ENCODE measurements at regions not wholly inside any gene's neighbourhood (a gene's known extent, or its start where the extent isn't known, plus 50 kb on each side); places are given as distances from the start of the nearest gene placed in this dataset.

GRCh38 chrX:13149702-13150350, 105.4 kb upstream of the FAM9C start:
- H3K4me3 ChIP-seq (ENCODE audit: low read depth in 2 of 2, low read length in 2 of 2): no peak overlapping the region
- no peaks in the 10 kb centered on the region for H3K27me3 ChIP-seq (ENCODE audit: control insufficient read depth, insufficient read depth, low read length)
- H3K9me3 ChIP-seq (ENCODE audit: control insufficient read depth, insufficient read depth, low read depth, low read length): no peaks in the 10 kb centered on the region
- POLR2A ChIA-PET: no interaction called here
- H3K36me3 ChIP-seq (ENCODE audit: control insufficient read depth, insufficient read depth, low read length): no peaks in the 10 kb centered on the region
- in situ Hi-C loops (cut with HindIII; ENCODE audit: low pct_unique_long_range_greater_than_20kb, low sequenced_read_pairs) (no loop called here), intact Hi-C loops (cut with micrococcal nuclease; ENCODE audit: unreplicated experiment) (no loop called here)
- ATAC-seq: no peak
- no peak overlapping the region for H3K27ac ChIP-seq (ENCODE audit: low read length)
- TF ChIP-seq, protein P1, sequence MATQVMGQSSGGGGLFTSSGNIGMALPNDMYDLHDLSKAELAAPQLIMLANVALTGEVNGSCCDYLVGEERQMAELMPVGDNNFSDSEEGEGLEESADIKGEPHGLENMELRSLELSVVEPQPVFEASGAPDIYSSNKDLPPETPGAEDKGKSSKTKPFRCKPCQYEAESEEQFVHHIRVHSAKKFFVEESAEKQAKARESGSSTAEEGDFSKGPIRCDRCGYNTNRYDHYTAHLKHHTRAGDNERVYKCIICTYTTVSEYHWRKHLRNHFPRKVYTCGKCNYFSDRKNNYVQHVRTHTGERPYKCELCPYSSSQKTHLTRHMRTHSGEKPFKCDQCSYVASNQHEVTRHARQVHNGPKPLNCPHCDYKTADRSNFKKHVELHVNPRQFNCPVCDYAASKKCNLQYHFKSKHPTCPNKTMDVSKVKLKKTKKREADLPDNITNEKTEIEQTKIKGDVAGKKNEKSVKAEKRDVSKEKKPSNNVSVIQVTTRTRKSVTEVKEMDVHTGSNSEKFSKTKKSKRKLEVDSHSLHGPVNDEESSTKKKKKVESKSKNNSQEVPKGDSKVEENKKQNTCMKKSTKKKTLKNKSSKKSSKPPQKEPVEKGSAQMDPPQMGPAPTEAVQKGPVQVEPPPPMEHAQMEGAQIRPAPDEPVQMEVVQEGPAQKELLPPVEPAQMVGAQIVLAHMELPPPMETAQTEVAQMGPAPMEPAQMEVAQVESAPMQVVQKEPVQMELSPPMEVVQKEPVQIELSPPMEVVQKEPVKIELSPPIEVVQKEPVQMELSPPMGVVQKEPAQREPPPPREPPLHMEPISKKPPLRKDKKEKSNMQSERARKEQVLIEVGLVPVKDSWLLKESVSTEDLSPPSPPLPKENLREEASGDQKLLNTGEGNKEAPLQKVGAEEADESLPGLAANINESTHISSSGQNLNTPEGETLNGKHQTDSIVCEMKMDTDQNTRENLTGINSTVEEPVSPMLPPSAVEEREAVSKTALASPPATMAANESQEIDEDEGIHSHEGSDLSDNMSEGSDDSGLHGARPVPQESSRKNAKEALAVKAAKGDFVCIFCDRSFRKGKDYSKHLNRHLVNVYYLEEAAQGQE (IDR thresholded peaks at IDR 0.05; ENCODE audit: insufficient read depth in 1 of 2, low read depth in 2 of 2, low read length in 1 of 2): no peak
- no peak for TF ChIP-seq POLR2AphosphoS5 (IDR thresholded peaks at IDR 0.05; ENCODE audit: low read depth, low read length)
- TF ChIP-seq SIN3A (IDR thresholded peaks at IDR 0.05; ENCODE audit: borderline replicate concordance, insufficient read depth, low read depth, low read length): no peak
- no peak for TF ChIP-seq TCF7L2 (IDR thresholded peaks at IDR 0.05; ENCODE audit: low read depth, low read length)
- TF ChIP-seq CTCF (IDR thresholded peaks at IDR 0.05): no peak
- BruUV-seq (replicated peaks): no TSS peak
- DNase-seq (ENCODE audit: low read depth, low spot score): no peak
- no peaks in the 10 kb centered on the region for H3K4me1 ChIP-seq (ENCODE audit: control insufficient read depth, insufficient read depth, low read length)
- CTCF ChIA-PET: no interaction called here

DNA sequence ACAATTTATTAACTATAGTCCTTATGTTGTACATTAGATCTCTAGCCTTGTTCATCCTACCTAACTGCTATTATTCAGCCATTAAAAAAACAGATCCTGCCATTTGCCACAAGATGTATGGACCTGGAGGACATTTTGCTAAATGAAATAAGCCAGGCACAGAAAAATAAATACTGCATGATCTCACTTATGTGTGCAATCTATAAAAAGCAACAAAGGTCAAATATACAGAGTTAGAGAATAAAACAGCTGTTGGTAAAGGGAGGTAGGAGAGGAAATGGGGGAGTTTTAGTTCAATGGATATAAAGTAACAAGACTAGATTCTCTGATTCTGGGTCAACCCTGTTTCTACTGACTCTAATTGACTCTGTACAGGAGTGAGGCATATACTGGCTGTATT, 103.3 kb upstream of the FAM9C start:
- no peaks in the 10 kb centered on the region for H3K36me3 ChIP-seq (ENCODE audit: control insufficient read depth, insufficient read depth, low read length)
- in situ Hi-C loops (cut with HindIII; ENCODE audit: low pct_unique_long_range_greater_than_20kb, low sequenced_read_pairs) (no loop called here), intact Hi-C loops (cut with micrococcal nuclease; ENCODE audit: unreplicated experiment) (no loop called here)
- H3K9me3 ChIP-seq (ENCODE audit: control insufficient read depth, insufficient read depth, low read depth, low read length): no peaks in the 10 kb centered on the region
- no peak overlapping the region for H3K4me3 ChIP-seq (ENCODE audit: low read depth in 2 of 2, low read length in 2 of 2)
- no peak overlapping the region for H3K27ac ChIP-seq (ENCODE audit: low read length)
- no peak for TF ChIP-seq TCF7L2 (IDR thresholded peaks at IDR 0.05; ENCODE audit: low read depth, low read length)
- DNase-seq (ENCODE audit: low read depth, low spot score): no peak
- no peaks in the 10 kb centered on the region for H3K27me3 ChIP-seq (ENCODE audit: control insufficient read depth, insufficient read depth, low read length)
- POLR2A ChIA-PET: no interaction called here
- CTCF ChIA-PET: interaction anchor here (1.0 kb wide), 1 partner anchor 201 kb away, joined by 3 read pairs; no protein-coding TSS in a partner anchor
- BruUV-seq (replicated peaks): no TSS peak
- no peak for ATAC-seq
- no peaks in the 10 kb centered on the region for H3K4me1 ChIP-seq (ENCODE audit: control insufficient read depth, insufficient read depth, low read length)

GRCh38 chrX:13147147-13147546, 102.7 kb upstream of the FAM9C start:
- no TSS peak for BruUV-seq (replicated peaks)
- in situ Hi-C loops (cut with HindIII; ENCODE audit: low pct_unique_long_range_greater_than_20kb, low sequenced_read_pairs) (no loop called here), intact Hi-C loops (cut with micrococcal nuclease; ENCODE audit: unreplicated experiment) (no loop called here)
- ChIA-PET CTCF (interaction anchor here (1.0 kb wide), 1 partner anchor 201 kb away, joined by 3 read pairs; no protein-coding TSS in a partner anchor), POLR2A (no interaction called here)
- ATAC-seq: no peak
- Histone ChIP-seq H3K9me3 (ENCODE audit: control insufficient read depth, insufficient read depth, low read depth, low read length) (no peaks in the 10 kb centered on the region), H3K36me3 (ENCODE audit: control insufficient read depth, insufficient read depth, low read length) (no peaks in the 10 kb centered on the region), H3K27me3 (ENCODE audit: control insufficient read depth, insufficient read depth, low read length) (no peaks in the 10 kb centered on the region), H3K4me1 (ENCODE audit: control insufficient read depth, insufficient read depth, low read length) (no peaks in the 10 kb centered on the region), H3K27ac (ENCODE audit: low read length) (no peak overlapping the region), H3K4me3 (ENCODE audit: low read depth in 2 of 2, low read length in 2 of 2) (no peak overlapping the region)
- DNase-seq (ENCODE audit: low read depth, low spot score): no peak
- no peak for TF ChIP-seq SIN3A (IDR thresholded peaks at IDR 0.05; ENCODE audit: borderline replicate concordance, insufficient read depth, low read depth, low read length)
- no peak for TF ChIP-seq CTCF (IDR thresholded peaks at IDR 0.05)
- TF ChIP-seq, protein P1 (IDR thresholded peaks at IDR 0.05; ENCODE audit: insufficient read depth in 1 of 2, low read depth in 2 of 2, low read length in 1 of 2): no peak
- no peak for TF ChIP-seq POLR2AphosphoS5 (IDR thresholded peaks at IDR 0.05; ENCODE audit: low read depth, low read length)
- no peak for TF ChIP-seq TCF7L2 (IDR thresholded peaks at IDR 0.05; ENCODE audit: low read depth, low read length)
